PFSK-1 (cell line): ENCODE measurements at regions not wholly inside any gene's neighbourhood (a gene's known extent, or its start where the extent isn't known, plus 50 kb on each side); places are given as distances from the start of the nearest gene placed in this dataset.

Experiments used
- POLR2AphosphoS5 ChIP-seq: IDR thresholded peaks from 2 replicates; pipeline ENCODE4 v1.6.1; 2012; ENCODE audit warnings: low read depth, mild to moderate bottlenecking, control low read depth, low read length, moderate library complexity
- TAF1 ChIP-seq: IDR thresholded peaks from 2 replicates; pipeline ENCODE4 v1.6.1; 2012; ENCODE audit warnings: low read length, control low read depth, borderline replicate concordance; ENCODE audit not compliant: insufficient read depth
- TF ChIP-seq, protein P1 (sequence below), 2 experiments: IDR thresholded peaks; 2 replicates each; pipeline versions ENCODE4 v1.6.1 to v1.8.0; 2011 to 2012; ENCODE audit warnings: low read depth in 2 of 2, low read length in 2 of 2, control low read depth in 1 of 2, inconsistent platforms in 1 of 2, mild to moderate bottlenecking in 1 of 2, moderate library complexity in 1 of 2; ENCODE audit not compliant: insufficient read depth in 1 of 2

DNA sequence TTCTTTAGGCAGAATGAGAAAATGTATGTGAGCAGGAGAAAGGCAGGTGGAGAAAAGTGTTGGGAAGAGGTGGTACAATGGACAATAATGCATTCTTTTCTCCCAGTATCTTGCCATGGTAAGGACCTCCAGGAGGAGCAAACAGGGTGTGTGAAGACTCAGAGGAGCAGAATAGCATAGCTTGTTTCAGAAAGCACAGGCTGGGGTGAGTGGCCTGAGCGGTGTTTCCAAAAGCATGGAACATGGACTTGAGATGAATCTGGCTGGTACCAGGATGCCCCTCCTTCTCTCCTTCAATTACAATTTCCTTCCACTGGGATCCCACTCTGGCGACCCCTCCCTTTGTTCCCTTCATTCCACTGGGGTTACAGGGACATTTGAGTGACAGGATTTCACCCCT lies 123.4 kb upstream of the TNR start:
- TF ChIP-seq, protein P1, sequence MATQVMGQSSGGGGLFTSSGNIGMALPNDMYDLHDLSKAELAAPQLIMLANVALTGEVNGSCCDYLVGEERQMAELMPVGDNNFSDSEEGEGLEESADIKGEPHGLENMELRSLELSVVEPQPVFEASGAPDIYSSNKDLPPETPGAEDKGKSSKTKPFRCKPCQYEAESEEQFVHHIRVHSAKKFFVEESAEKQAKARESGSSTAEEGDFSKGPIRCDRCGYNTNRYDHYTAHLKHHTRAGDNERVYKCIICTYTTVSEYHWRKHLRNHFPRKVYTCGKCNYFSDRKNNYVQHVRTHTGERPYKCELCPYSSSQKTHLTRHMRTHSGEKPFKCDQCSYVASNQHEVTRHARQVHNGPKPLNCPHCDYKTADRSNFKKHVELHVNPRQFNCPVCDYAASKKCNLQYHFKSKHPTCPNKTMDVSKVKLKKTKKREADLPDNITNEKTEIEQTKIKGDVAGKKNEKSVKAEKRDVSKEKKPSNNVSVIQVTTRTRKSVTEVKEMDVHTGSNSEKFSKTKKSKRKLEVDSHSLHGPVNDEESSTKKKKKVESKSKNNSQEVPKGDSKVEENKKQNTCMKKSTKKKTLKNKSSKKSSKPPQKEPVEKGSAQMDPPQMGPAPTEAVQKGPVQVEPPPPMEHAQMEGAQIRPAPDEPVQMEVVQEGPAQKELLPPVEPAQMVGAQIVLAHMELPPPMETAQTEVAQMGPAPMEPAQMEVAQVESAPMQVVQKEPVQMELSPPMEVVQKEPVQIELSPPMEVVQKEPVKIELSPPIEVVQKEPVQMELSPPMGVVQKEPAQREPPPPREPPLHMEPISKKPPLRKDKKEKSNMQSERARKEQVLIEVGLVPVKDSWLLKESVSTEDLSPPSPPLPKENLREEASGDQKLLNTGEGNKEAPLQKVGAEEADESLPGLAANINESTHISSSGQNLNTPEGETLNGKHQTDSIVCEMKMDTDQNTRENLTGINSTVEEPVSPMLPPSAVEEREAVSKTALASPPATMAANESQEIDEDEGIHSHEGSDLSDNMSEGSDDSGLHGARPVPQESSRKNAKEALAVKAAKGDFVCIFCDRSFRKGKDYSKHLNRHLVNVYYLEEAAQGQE (IDR thresholded peaks at IDR 0.05; ENCODE audit: insufficient read depth in 1 of 2, low read depth in 2 of 2, low read length in 2 of 2): no peak
- TF ChIP-seq POLR2AphosphoS5 (no peak), TAF1 (no peak)
